Vagina (tissue), 2 donors: ENCODE measurements at regions not wholly inside any gene's neighbourhood (a gene's known extent, or its start where the extent isn't known, plus 50 kb on each side); places are given as distances from the start of the nearest gene placed in this dataset.

ENCODE experiments used
- DNase-seq, 2 donors: peaks; one replicate each; pipeline ENCODE4 v3.0.0-alpha.2; 2017; ENCODE audit errors: extremely low spot score in 2 of 2
- H3K27ac ChIP-seq: fragments of 200-600 bp; sonication (generic); one replicate; pipeline ENCODE4 v1.5.1; 2019
- H3K27me3 ChIP-seq: fragments of 200-600 bp; sonication (generic); one replicate; pipeline ENCODE4 v1.5.1; 2019
- H3K36me3 ChIP-seq, 2 donors: fragments of 200-600 bp; sonication (generic); one replicate each; pipeline ENCODE4 v1.5.1; 2017 to 2019
- H3K4me1 ChIP-seq: fragments of 200-600 bp; sonication (generic); one replicate; pipeline ENCODE4 v1.5.1; 2019
- H3K4me3 ChIP-seq, 2 donors: fragments of 200-600 bp; sonication (generic); 1 replicate in 1 of 2; 2 replicates in 1 of 2; pipeline ENCODE4 v1.5.1; 2016 to 2019
- H3K9me3 ChIP-seq: fragments of 200-600 bp; sonication (generic); one replicate; pipeline ENCODE4 v1.5.1; 2019
- POLR2A ChIP-seq, 2 donors: fragments of 450-650 bp; IDR thresholded peaks; one replicate each; pipeline ENCODE4 v1.6.1; 2017; ENCODE audit warnings: antibody characterized with exemption in 2 of 2, mild to moderate bottlenecking in 2 of 2, moderate library complexity in 2 of 2
- POLR2AphosphoS5 ChIP-seq, 2 donors: sonication (generic); formaldehyde crosslinking; IDR thresholded peaks; one replicate each; pipeline ENCODE4 v1.9.0; 2017; ENCODE audit warnings: antibody characterized with exemption in 2 of 2, mild to moderate bottlenecking in 2 of 2, low read depth in 1 of 2; ENCODE audit not compliant: insufficient read depth in 1 of 2
- intact Hi-C: fragments of 100-400 bp; cut with DNase I; formaldehyde crosslinking; loops from one replicate; pipeline ENCODE4 v1.15.1; 2023
- TF ChIP-seq, protein P1 (sequence below), 3 experiments: fragments of 450-650 bp in 2 of 3; fragments of 200-600 bp in 1 of 3; sonication (generic) in 1 of 3; IDR thresholded peaks; one replicate each; pipeline ENCODE4 v1.5.1; 2017 to 2019; ENCODE audit warnings: antibody characterized with exemption in 3 of 3, mild to moderate bottlenecking in 2 of 3, moderate library complexity in 2 of 3

DNA sequence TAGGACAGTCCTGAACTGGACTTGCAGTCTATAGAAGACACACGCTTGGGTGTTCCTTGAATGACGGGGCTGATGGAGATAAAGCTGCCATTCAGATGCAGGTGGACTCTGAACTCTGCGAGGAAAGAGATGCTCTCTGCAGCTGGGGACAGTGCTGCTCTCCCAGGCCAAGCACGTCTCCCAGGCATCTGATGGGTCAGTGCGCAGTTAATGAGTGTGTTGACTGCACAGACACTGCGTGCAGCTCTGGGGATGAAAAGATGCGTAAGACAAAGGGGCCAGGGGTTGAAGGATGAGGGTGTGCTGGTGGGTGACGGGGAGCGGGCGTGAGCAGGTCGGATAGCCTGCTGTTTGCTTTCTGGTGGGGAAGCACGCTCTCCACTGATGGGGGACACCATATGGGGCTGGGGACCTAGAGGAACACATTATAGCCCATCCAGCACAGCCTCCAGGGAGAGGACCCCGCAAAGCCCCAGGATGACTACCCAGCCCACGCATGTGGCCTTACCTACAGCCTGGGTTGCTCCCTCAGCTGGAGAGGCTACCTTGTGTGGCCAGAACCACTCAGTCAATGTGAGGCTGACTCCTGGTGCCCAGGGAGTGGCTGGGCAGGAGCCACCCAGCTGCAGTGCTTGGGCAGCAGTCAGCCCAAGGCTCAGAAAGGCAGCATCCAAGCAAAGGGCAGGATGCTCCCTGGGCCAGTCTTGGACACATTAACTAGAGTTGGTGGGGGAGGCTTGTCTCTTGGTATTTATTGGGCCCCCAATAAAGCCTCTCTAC lies 246.3 kb downstream of the RBFOX3 start:
- DNase-seq: no peak
- no peak overlapping the region for H3K27ac ChIP-seq
- H3K9me3 ChIP-seq: no peaks in the 10 kb centered on the region
- TF ChIP-seq, protein P1, sequence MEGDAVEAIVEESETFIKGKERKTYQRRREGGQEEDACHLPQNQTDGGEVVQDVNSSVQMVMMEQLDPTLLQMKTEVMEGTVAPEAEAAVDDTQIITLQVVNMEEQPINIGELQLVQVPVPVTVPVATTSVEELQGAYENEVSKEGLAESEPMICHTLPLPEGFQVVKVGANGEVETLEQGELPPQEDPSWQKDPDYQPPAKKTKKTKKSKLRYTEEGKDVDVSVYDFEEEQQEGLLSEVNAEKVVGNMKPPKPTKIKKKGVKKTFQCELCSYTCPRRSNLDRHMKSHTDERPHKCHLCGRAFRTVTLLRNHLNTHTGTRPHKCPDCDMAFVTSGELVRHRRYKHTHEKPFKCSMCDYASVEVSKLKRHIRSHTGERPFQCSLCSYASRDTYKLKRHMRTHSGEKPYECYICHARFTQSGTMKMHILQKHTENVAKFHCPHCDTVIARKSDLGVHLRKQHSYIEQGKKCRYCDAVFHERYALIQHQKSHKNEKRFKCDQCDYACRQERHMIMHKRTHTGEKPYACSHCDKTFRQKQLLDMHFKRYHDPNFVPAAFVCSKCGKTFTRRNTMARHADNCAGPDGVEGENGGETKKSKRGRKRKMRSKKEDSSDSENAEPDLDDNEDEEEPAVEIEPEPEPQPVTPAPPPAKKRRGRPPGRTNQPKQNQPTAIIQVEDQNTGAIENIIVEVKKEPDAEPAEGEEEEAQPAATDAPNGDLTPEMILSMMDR (IDR thresholded peaks at IDR 0.05): no peak
- no peak for TF ChIP-seq POLR2AphosphoS5 (IDR thresholded peaks at IDR 0.05; ENCODE audit: insufficient read depth in 1 of 2, low read depth in 1 of 2)
- TF ChIP-seq POLR2A (IDR thresholded peaks at IDR 0.05): no peak
- no peaks in the 10 kb centered on the region for H3K27me3 ChIP-seq
- intact Hi-C loops: no loop called here
- H3K4me3 ChIP-seq: no peak overlapping the region
- no peaks in the 10 kb centered on the region for H3K36me3 ChIP-seq
- no peaks in the 10 kb centered on the region for H3K4me1 ChIP-seq

DNA sequence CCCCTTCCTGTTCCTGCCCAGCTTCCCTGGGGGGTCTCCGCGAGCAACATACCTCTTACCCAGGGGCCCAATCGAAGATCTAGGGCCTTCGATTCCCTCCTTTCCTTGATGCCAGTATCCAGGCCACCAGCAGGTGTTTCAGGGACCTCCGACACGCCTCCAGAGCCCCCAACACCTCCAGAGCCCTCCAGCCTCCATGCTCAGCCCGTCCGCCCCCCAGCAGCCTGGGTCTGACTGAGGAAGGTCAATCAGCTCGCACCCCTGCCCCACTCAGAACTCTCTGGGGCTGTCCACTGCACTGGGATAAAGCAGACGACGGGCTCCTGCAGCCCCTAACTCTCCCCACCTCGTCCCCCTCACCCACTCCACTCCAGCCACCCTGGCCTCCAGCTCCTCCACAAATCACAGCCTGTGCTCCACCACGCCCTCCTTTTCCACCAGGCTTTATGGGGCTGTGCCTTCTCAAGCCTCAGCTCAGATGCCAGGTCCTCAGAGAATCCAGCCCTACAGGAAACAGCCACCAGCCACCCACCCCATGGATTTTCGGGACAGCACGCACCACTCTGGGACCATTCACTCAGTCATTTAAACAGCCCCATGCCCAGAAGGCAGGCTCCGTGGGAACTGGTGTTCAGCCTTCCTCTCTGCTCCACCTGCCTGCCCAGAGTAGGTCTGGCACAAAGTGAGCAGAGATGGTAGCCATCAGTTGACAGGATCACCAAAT lies 247.1 kb downstream of the RBFOX3 start:
- TF ChIP-seq POLR2A (IDR thresholded peaks at IDR 0.05) (no peak), POLR2AphosphoS5 (IDR thresholded peaks at IDR 0.05; ENCODE audit: insufficient read depth in 1 of 2, low read depth in 1 of 2) (no peak)
- no peak for DNase-seq
- no peaks in the 10 kb centered on the region for H3K36me3 ChIP-seq
- no peaks in the 10 kb centered on the region for H3K4me1 ChIP-seq
- H3K4me3 ChIP-seq: no peak overlapping the region
- H3K27me3 ChIP-seq: no peaks in the 10 kb centered on the region
- no peaks in the 10 kb centered on the region for H3K9me3 ChIP-seq
- no peak overlapping the region for H3K27ac ChIP-seq
- intact Hi-C loops: no loop called here

DNA sequence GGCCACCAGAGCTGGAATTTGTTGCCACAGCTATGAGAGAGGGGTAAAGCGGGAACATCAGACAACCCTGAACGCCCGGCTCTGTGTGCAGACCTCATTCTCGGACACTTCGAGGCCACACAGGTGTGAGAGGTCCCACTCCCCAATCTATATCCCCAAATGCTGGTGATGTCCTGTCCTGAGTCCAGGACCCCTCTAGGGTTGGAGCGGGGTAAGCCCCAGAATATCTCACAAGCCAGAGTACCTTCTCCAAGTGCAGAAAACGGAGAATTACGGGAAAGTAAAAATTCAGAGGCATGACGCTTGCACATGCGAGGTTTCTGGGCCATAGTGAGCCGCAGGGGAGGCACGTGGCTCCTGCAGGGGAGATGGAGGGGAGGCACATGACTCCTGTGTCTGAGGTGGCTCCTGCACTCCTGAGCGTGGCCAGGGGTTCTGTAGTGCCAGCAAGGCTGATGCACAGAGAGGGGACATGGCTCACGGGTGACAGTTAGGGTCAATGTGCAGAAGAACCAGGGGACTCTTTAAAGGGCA lies 248.0 kb downstream of the RBFOX3 start:
- no peak for DNase-seq
- no peaks in the 10 kb centered on the region for H3K9me3 ChIP-seq
- H3K27me3 ChIP-seq: no peaks in the 10 kb centered on the region
- no peak overlapping the region for H3K27ac ChIP-seq
- no peaks in the 10 kb centered on the region for H3K4me1 ChIP-seq
- TF ChIP-seq POLR2AphosphoS5 (IDR thresholded peaks at IDR 0.05; ENCODE audit: insufficient read depth in 1 of 2, low read depth in 1 of 2) (no peak), POLR2A (IDR thresholded peaks at IDR 0.05) (no peak)
- TF ChIP-seq, protein P1 (IDR thresholded peaks at IDR 0.05): no peak
- intact Hi-C loops: no loop called here
- no peak overlapping the region for H3K4me3 ChIP-seq
- no peaks in the 10 kb centered on the region for H3K36me3 ChIP-seq

DNA sequence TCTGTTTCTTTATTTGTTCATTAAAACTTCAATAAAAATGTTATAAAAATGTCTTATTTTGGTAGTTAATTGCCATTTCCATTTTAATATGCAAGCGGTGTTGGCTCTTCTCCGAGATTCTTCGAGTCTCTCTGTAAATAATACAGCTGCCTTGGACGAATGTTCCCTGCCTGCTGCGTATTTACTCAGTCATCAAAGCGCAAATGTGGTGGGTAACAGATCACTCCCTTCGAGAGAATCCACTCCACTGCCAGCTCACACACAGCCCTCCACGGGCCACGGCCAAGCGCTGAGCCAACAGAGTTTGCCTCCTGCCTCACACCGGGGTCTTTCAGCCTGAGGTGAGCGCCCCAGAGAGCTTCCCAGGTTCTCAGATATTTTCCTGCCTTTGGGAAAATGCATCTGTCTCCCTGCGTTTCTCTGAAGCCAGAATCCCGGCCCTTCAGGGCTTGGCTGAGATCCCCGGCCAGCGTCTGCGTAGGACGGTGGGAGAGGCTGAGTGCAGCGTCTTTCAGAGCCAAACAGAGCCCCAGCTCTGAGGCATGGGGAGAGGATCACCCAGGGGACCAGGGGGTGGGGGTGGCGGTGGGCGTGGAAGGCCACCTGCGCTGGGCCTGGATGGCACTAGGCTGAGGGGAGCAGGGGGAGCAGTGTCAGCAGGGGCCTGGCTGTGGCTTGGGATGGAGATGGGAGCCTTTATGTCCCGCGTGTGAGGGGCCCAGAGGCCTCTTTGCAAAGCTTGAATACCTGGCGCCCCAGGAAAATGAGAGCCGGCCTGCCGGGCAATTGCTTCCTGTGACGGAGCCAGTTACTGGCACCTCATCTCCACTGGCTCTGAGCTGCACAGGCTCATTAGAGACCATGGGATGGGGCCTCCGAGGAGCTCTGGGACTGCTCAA lies 248.7 kb downstream of the RBFOX3 start:
- Histone ChIP-seq H3K4me1 (no peaks in the 10 kb centered on the region), H3K27me3 (no peaks in the 10 kb centered on the region), H3K4me3 (no peak overlapping the region), H3K36me3 (no peaks in the 10 kb centered on the region), H3K27ac (no peak overlapping the region), H3K9me3 (no peaks in the 10 kb centered on the region)
- intact Hi-C loops: no loop called here
- DNase-seq: no peak
- TF ChIP-seq, protein P1 (IDR thresholded peaks at IDR 0.05): no peak
- TF ChIP-seq POLR2AphosphoS5 (IDR thresholded peaks at IDR 0.05; ENCODE audit: insufficient read depth in 1 of 2, low read depth in 1 of 2) (no peak), POLR2A (IDR thresholded peaks at IDR 0.05) (no peak)

DNA sequence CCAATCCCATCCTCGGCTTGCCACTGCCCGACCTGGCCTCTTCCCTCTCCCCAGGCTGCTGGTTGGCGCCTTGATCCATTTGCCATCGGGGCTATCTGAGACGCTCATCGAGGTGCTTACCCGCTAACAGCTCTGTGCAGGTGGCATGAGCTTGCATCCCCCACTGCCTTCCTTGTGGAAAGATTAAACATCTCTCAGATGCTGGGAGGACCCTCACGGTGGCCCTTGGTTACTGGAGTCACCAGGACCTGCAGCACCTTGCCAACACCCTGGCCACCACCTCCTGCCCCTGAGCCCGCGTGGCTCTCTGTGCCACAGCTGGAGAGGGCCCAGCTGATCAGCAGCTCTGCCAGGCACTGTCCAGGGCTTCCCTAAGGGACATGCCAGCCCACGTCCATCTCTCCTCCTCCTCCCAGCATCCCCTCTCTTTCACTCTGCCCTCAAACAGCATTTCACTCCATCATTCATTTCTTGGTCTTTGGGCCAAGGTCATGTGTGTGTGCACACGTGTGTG lies 249.6 kb downstream of the RBFOX3 start:
- Histone ChIP-seq H3K27me3 (no peaks in the 10 kb centered on the region), H3K9me3 (no peaks in the 10 kb centered on the region), H3K36me3 (no peaks in the 10 kb centered on the region), H3K4me1 (no peaks in the 10 kb centered on the region), H3K4me3 (no peak overlapping the region), H3K27ac (no peak overlapping the region)
- no peak for TF ChIP-seq POLR2A (IDR thresholded peaks at IDR 0.05)
- TF ChIP-seq POLR2AphosphoS5 (IDR thresholded peaks at IDR 0.05; ENCODE audit: insufficient read depth in 1 of 2, low read depth in 1 of 2): no peak
- intact Hi-C loops: no loop called here
- DNase-seq: no peak
